GM21737 (cell line): ENCODE measurements at regions not wholly inside any gene's neighbourhood (a gene's known extent, or its start where the extent isn't known, plus 50 kb on each side); places are given as distances from the start of the nearest gene placed in this dataset.
"Not testable (repeated sequence)": the region's sequence is repeated elsewhere in the genome, so short reads cannot be mapped to it uniquely, and the experiment has no call there.

ENCODE experiments used
- ATAC-seq: cut with Tn5 transposase; IDR thresholded peaks from one replicate; pipeline ENCODE4 v1.9.1; 2021; ENCODE audit warnings: mild to moderate bottlenecking, moderate library complexity; ENCODE audit not compliant: unreplicated experiment

GRCh38 chr13:33410619-33411018 lies 125.1 kb upstream of the STARD13 start:
- no peak for ATAC-seq

- no peak for ATAC-seq
Measured at GRCh38 chr13:33411312-33411711, 125.8 kb upstream of the STARD13 start.

GRCh38 chr13:33415822-33416221 lies 130.3 kb upstream of the STARD13 start:
- ATAC-seq, result no peak

GRCh38 chr13:33418224-33418953 lies 132.8 kb upstream of the STARD13 start:
- ATAC-seq, result not testable (repeated sequence)

GRCh38 chr13:33420117-33420516 lies 134.6 kb upstream of the STARD13 start:
- not testable (repeated sequence) for ATAC-seq

GRCh38 chr13:33426131-33426530 lies 140.6 kb upstream of the STARD13 start:
- ATAC-seq, result no peak

GRCh38 chr13:33433316-33433715 lies 147.8 kb upstream of the STARD13 start:
- ATAC-seq, result no peak

GRCh38 chr13:33434676-33435075 lies 149.1 kb upstream of the STARD13 start:
- no peak for ATAC-seq

- ATAC-seq, result no peak
Measured at GRCh38 chr13:33435207-33435606, 149.7 kb upstream of the STARD13 start.

- ATAC-seq, result no peak
Measured at GRCh38 chr13:33438918-33439317, 153.4 kb upstream of the STARD13 start.

GRCh38 chr13:33441015-33441414 lies 155.5 kb upstream of the STARD13 start:
- ATAC-seq, result no peak

GRCh38 chr13:33445024-33445423 lies 159.5 kb upstream of the STARD13 start:
- no peak for ATAC-seq

GRCh38 chr13:33445476-33445875 lies 159.9 kb upstream of the STARD13 start:
- ATAC-seq, result no peak

GRCh38 chr13:33446821-33447725 lies 161.5 kb upstream of the STARD13 start:
- no peak for ATAC-seq

- ATAC-seq, result no peak
Measured at GRCh38 chr13:33448889-33449288, 163.3 kb upstream of the STARD13 start.

- no peak for ATAC-seq
Measured at GRCh38 chr13:33450956-33451709, 165.6 kb upstream of the STARD13 start.

GRCh38 chr13:33452873-33453517 lies 167.4 kb upstream of the STARD13 start:
- no peak for ATAC-seq

- ATAC-seq, result no peak
Measured at GRCh38 chr13:33453936-33454335, 168.4 kb upstream of the STARD13 start.

GRCh38 chr13:33454844-33455705 lies 169.5 kb upstream of the STARD13 start:
- ATAC-seq, result no peak

- no peak for ATAC-seq
Measured at GRCh38 chr13:33459702-33460101, 174.1 kb upstream of the STARD13 start.
